Cardiac muscle cell (in vitro differentiated cells and primary cell): ENCODE measurements at regions not wholly inside any gene's neighbourhood (a gene's known extent, or its start where the extent isn't known, plus 50 kb on each side); places are given as distances from the start of the nearest gene placed in this dataset.

ENCODE experiments used
- DNase-seq, 2 donors: peaks; one replicate each; pipeline versions ENCODE4 v3.0.0 to v3.0.0-alpha.2; 2010 to 2017; ENCODE audit warnings: low read depth in 1 of 2, low spot score in 1 of 2
- H3K27ac ChIP-seq: fragments of 200-600 bp; sonication (generic); 2 replicates; pipeline ENCODE4 v1.5.1; 2016
- H3K27me3 ChIP-seq: fragments of 200-600 bp; sonication (generic); 2 replicates; pipeline ENCODE4 v1.6.0; 2016; ENCODE audit warnings: control low read depth
- H3K36me3 ChIP-seq: fragments of 200-600 bp; sonication (generic); 2 replicates; pipeline ENCODE4 v1.5.1; 2016; ENCODE audit warnings: control low read depth
- H3K4me1 ChIP-seq: fragments of 200-600 bp; sonication (generic); 2 replicates; pipeline ENCODE4 v1.8.1; 2017; ENCODE audit warnings: low read depth, mild to moderate bottlenecking, mixed run types
- H3K4me3 ChIP-seq: fragments of 200-600 bp; sonication (generic); 2 replicates; pipeline ENCODE4 v1.5.1; 2016; ENCODE audit warnings: mild to moderate bottlenecking
- H3K9me3 ChIP-seq: fragments of 200-600 bp; sonication (generic); 2 replicates; pipeline ENCODE4 v1.5.1; 2017; ENCODE audit warnings: low read depth, mild to moderate bottlenecking, control low read depth
- TF ChIP-seq, protein P1 (sequence below): IDR thresholded peaks from 2 replicates; pipeline ENCODE4 v1.5.1; 2012; ENCODE audit warnings: low read depth, mild to moderate bottlenecking, low read length

DNA sequence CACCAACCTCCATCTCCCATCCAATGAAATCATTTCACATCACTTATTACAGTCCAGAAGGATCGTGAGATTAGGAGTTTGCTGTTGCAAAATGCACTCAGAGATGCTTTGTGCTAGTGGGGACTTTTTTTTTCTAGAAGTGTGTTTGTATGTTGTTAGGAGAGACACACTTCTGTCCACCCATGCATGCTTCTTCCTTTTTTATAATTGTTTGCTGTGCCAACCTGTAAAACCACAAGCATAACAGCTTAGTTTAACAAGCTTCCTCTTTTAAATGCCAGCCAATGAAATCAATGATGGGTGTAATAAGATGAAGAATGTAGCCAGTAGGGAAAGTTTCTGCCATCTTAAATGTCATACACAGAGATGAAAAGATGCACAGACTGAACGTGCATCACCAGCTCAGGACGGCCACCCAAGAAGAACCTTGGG is 305.6 kb upstream of the STT3B start:
- no peaks in the 10 kb centered on the region for H3K4me1 ChIP-seq
- H3K9me3 ChIP-seq: no peaks in the 10 kb centered on the region
- H3K4me3 ChIP-seq: no peak overlapping the region
- no peak overlapping the region for H3K27ac ChIP-seq
- H3K27me3 ChIP-seq: no peaks in the 10 kb centered on the region
- TF ChIP-seq, protein P1, sequence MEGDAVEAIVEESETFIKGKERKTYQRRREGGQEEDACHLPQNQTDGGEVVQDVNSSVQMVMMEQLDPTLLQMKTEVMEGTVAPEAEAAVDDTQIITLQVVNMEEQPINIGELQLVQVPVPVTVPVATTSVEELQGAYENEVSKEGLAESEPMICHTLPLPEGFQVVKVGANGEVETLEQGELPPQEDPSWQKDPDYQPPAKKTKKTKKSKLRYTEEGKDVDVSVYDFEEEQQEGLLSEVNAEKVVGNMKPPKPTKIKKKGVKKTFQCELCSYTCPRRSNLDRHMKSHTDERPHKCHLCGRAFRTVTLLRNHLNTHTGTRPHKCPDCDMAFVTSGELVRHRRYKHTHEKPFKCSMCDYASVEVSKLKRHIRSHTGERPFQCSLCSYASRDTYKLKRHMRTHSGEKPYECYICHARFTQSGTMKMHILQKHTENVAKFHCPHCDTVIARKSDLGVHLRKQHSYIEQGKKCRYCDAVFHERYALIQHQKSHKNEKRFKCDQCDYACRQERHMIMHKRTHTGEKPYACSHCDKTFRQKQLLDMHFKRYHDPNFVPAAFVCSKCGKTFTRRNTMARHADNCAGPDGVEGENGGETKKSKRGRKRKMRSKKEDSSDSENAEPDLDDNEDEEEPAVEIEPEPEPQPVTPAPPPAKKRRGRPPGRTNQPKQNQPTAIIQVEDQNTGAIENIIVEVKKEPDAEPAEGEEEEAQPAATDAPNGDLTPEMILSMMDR: no peak
- no peak for DNase-seq
- no peaks in the 10 kb centered on the region for H3K36me3 ChIP-seq

DNA sequence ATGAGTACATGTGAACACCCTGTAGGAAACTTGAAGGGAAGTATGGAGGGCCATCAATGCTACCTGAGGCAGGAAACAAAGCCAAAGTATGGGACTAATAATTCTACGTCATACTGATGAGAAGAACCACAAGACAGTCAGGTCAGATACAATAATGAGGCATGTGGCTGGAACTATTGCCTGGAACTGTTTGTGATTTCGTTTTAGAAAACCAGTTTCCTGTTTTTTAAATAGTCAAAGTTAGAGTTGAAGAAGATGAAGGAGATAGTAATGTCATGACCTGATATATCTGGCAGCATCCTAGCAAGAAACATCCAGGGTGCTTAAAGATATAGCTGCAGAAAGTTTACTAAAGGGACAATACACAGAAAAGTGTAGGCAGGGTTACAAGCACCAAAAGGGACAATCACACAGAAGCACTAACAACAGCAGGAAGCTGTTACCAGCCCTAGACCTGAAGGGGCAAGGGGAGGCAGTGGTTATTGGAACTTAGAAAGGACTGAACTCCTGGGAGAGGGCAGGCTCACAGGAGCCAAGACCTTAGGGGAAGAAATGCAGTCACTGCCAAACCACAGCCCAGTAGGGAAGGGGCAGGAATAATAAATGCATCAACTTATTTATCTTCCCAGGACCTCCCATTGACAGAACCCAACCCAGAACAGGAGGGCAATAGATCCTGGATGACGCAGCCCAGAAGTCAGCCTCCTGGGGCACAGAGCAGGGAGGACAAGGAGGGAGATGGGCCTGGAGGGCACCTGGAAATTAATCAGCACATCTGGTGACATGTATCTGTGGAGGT is 302.1 kb upstream of the STT3B start:
- Histone ChIP-seq H3K27me3 (no peaks in the 10 kb centered on the region), H3K4me1 (no peaks in the 10 kb centered on the region), H3K27ac (no peak overlapping the region), H3K9me3 (no peaks in the 10 kb centered on the region), H3K4me3 (no peak overlapping the region), H3K36me3 (no peaks in the 10 kb centered on the region)
- no peak for DNase-seq
- TF ChIP-seq, protein P1: no peak

GRCh38 chr3:31232055-31233025 is 300.4 kb upstream of the STT3B start:
- Histone ChIP-seq H3K4me3 (no peak overlapping the region), H3K27me3 (no peaks in the 10 kb centered on the region), H3K9me3 (no peaks in the 10 kb centered on the region), H3K4me1 (no peaks in the 10 kb centered on the region), H3K27ac (no peak overlapping the region), H3K36me3 (no peaks in the 10 kb centered on the region)
- TF ChIP-seq, protein P1: no peak
- peak in 1 of 2 donors; percentile 10 for DNase-seq

DNA sequence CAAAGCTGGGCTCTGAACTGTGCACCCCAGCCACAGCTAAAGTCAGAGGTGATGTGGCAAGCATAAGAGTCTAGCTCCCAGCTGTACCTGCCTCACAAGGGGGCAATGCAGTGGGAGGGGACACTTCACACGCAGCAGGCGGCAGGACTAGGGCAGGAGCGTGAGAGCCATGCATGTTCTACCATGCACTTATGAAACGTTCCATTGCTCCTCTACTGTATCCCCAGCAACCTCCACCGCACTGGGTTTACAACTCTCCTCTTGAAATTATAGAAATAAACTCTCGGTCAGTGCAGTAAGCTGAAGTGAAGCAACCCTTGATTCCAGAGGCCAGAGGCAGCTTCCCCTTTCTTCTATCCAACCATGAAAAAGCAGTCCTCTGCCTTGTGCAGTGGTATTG is 298.6 kb upstream of the STT3B start:
- Histone ChIP-seq H3K9me3 (no peaks in the 10 kb centered on the region), H3K27me3 (no peaks in the 10 kb centered on the region), H3K36me3 (no peaks in the 10 kb centered on the region), H3K4me3 (no peak overlapping the region), H3K4me1 (no peaks in the 10 kb centered on the region), H3K27ac (no peak overlapping the region)
- TF ChIP-seq, protein P1: no peak
- DNase-seq: no peak

DNA sequence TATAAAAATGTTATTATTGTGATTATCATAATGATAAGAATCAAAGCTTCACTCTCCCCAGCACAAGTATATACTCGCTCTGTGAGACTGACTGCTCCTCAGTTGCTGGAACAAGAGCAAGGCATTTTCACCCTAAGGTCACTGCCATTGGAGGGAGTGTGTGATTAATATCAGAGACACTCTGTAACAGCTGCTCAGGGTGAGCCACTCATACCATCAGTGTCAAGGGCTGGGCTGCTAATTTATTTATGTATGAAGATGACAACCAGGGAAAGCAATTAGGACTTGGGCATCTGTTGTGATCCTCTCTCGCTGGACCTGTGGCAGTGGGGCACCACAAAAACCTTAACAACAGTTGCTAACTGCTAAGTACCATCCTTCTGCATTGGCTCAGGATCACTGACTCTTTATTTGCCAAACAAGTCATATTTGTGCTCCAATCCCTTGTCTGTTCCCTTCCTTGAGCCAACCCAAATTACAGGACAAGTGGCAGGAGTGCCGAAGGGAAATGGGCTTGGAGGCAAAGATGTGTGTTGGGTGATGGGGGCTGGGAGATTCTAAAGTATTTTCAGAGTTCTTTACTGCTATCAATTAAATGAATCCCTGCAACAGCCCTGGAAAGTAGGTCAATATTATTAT is 297.5 kb upstream of the STT3B start:
- DNase-seq: no peak
- TF ChIP-seq, protein P1: no peak
- no peaks in the 10 kb centered on the region for H3K36me3 ChIP-seq
- no peaks in the 10 kb centered on the region for H3K27me3 ChIP-seq
- H3K4me1 ChIP-seq: no peaks in the 10 kb centered on the region
- no peak overlapping the region for H3K27ac ChIP-seq
- H3K4me3 ChIP-seq: no peak overlapping the region
- no peaks in the 10 kb centered on the region for H3K9me3 ChIP-seq
